Activated naive CD8-positive, alpha-beta T cell (primary cell): ENCODE measurements at regions not wholly inside any gene's neighbourhood (a gene's known extent, or its start where the extent isn't known, plus 50 kb on each side); places are given as distances from the start of the nearest gene placed in this dataset.
A peak's percentile ranks its signal among the peaks of the same experiment; 100 is the strongest.

Experiments
- H3K27ac Mint-ChIP-seq: one replicate; pipeline ENCODE4 v1.8.0; 2021; ENCODE audit warnings: mixed read lengths
- H3K27me3 Mint-ChIP-seq: one replicate; pipeline ENCODE4 v1.8.0; 2021; ENCODE audit warnings: mixed read lengths
- H3K36me3 Mint-ChIP-seq: one replicate; pipeline ENCODE4 v1.8.0; 2021; ENCODE audit warnings: mixed read lengths
- H3K4me1 Mint-ChIP-seq: one replicate; pipeline ENCODE4 v1.8.0; 2021; ENCODE audit warnings: low read depth, mixed read lengths
- H3K4me3 Mint-ChIP-seq: one replicate; pipeline ENCODE4 v1.8.0; 2021; ENCODE audit warnings: mild to moderate bottlenecking, mixed read lengths
- H3K9me3 Mint-ChIP-seq: one replicate; pipeline ENCODE4 v1.8.0; 2021; ENCODE audit warnings: low read depth, mixed read lengths

DNA sequence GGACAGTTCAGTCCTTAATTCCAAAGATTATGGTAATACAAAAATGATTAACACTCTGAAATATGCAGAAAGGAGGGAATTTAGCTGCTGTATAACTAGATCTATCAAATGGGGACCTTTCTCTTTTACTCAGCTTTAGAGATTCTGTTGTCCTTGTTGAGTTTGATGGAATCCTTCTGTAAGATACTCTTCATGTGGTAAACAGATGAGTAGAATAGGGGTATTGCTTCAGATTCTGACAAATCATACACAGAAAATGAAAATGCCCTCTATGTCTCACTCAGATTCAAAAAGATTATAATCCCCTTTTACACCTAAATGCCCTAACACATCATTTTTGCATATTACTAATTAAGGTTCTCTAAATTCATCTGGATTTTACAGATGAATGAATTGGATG, 50.7 kb downstream of the ARHGAP35 start:
- H3K27ac Mint-ChIP-seq, result no peak overlapping the region
- H3K9me3 Mint-ChIP-seq, result no peaks in the 10 kb centered on the region
- peaks cover 2% of the 10 kb centered on the region for H3K36me3 Mint-ChIP-seq
- no peaks in the 10 kb centered on the region for H3K27me3 Mint-ChIP-seq
- peaks cover 46% of the 10 kb centered on the region for H3K4me1 Mint-ChIP-seq
- H3K4me3 Mint-ChIP-seq, result no peak overlapping the region

DNA sequence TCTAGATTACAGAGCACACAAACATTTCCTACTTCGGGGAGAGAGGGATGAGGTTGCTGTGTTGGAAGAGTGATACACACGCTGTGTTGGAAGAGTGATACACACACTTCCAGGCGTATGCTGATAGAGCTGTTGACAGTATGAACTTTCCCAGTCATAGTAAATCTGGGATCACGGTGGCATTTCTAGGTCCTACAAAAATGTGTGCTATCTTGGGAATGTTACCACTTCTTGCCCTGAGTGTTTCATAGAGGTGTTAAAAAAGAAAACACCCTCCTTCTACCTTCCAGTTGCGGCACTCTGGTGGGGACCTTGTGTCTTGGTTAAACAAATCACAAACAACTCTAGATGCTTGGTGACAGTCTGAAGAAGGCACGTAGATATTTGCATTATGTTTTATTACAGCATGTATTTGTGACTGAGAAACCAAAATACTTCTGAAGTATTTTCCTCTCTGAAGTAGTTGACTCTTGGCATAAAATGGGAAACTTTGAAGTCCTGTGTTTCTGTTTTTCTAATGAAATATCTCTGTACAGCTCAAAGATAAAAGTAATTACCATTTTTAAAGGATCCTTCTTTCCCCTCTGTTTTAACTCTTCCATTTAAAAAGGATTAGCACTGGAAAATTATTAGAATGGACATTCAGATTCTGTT, 52.5 kb downstream of the ARHGAP35 start:
- Mint-ChIP-seq H3K4me1 (peaks cover 57% of the 10 kb centered on the region), H3K4me3 (no peak overlapping the region), H3K27me3 (no peaks in the 10 kb centered on the region), H3K36me3 (peaks cover 2% of the 10 kb centered on the region), H3K27ac (no peak overlapping the region), H3K9me3 (no peaks in the 10 kb centered on the region)

DNA sequence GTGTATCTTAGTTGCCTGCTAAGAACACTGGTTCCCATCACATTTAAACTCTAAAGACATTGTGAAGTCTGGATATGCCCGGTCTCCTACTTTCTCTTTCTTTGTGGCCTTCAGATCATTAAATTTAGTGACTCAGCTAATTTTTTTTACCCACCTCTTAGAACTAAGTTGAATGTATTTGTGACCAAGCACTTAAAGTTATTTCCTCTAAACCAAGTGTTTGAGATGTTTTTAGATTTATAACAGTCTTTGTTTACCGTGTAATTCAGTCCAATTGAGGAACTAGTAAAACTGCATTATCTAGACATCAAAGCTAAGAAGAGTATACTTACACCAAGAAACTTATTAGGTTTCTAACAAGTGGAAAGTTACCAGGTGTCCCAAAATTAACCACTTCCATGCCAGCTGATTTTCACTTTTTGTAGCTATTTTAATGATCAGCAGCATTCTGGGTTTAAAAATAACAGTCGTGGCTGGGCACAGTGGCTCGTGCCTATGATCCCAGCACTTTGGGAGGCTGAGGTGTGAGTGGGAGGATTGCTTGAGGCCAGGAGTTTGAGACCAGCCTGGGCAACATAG, 53.1 kb downstream of the ARHGAP35 start:
- Mint-ChIP-seq H3K27ac (no peak overlapping the region), H3K9me3 (no peaks in the 10 kb centered on the region), H3K27me3 (no peaks in the 10 kb centered on the region), H3K36me3 (peaks cover 6% of the 10 kb centered on the region), H3K4me3 (no peak overlapping the region), H3K4me1 (peaks cover 54% of the 10 kb centered on the region)

DNA sequence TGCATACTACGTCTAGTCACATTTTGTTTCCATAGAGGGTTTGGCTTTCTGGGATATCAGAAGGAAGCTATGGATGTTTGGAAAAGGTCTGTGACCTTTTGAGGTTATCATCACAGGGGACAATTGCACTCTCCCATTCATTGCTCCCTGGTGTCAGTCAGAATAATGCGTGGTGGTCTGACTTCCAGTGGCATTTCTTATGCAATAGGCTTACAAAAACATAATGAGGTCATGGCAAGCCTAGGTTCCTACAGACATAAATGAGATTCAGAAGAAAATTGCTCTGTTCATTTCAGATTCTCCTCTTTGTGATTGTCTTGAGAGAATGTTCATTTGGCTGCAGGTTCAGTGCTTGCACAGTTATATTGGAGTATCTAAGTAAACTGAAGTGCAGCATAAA, 54.6 kb downstream of the ARHGAP35 start:
- Mint-ChIP-seq H3K36me3 (peaks cover 9% of the 10 kb centered on the region), H3K9me3 (no peaks in the 10 kb centered on the region), H3K27me3 (no peaks in the 10 kb centered on the region), H3K4me3 (no peak overlapping the region), H3K4me1 (peaks cover 52% of the 10 kb centered on the region), H3K27ac (no peak overlapping the region)

DNA sequence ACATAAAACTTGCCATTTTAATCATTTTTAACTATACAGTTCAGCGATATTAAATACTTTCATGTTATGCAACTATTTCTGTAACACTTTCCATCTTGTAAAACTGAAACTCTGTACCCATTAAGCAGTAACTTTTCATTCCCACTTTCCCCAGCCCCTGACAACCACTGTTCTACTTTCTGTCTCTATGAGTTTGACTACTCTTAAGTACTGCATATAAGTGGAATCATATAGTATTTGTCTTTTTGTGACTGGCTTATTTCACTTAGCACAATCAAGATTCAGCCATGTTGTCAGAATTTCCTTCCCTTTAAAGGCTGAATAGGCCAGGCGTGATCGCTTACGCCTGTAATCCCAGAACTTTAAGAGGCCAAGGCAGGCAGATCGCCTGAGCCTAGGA, 56.2 kb downstream of the ARHGAP35 start:
- Mint-ChIP-seq H3K27me3 (no peaks in the 10 kb centered on the region), H3K9me3 (no peaks in the 10 kb centered on the region), H3K36me3 (peaks cover 9% of the 10 kb centered on the region), H3K4me3 (no peak overlapping the region), H3K4me1 (peaks cover 47% of the 10 kb centered on the region), H3K27ac (peak overlapping the region; percentile 68)

DNA sequence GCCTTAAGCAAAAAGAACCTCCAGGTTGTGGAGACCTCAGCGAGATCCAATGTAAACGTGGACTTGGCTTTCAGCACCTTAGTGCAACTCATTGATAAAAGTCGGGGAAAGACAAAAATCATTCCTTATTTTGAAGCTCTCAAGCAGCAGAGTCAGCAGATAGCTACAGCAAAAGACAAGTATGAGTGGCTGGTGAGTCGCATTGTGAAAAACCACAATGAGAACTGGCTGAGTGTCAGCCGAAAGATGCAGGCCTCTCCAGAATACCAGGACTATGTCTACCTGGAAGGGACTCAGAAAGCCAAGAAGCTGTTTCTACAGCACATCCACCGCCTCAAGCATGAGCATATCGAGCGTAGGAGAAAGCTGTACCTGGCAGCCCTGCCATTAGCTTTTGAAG, 58.5 kb downstream of the ARHGAP35 start:
- Mint-ChIP-seq H3K36me3 (peaks cover 18% of the 10 kb centered on the region), H3K4me3 (no peak overlapping the region), H3K9me3 (no peaks in the 10 kb centered on the region), H3K27ac (no peak overlapping the region), H3K27me3 (no peaks in the 10 kb centered on the region), H3K4me1 (peaks cover 42% of the 10 kb centered on the region)

DNA sequence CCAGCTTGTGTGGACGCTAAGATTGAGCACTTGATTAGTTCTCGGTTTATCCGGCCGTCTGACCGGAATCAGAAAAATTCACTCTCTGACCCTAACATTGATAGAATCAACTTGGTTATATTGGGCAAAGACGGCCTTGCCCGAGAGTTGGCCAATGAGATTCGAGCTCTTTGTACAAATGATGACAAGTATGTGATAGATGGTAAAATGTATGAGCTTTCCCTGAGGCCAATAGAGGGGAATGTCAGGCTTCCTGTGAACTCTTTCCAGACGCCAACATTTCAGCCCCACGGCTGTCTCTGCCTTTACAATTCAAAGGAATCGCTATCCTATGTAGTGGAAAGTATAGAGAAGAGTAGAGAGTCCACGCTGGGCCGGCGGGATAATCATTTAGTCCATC, 59.6 kb downstream of the ARHGAP35 start:
- H3K4me3 Mint-ChIP-seq, result no peak overlapping the region
- H3K36me3 Mint-ChIP-seq, result peaks cover 20% of the 10 kb centered on the region
- no peaks in the 10 kb centered on the region for H3K9me3 Mint-ChIP-seq
- no peak overlapping the region for H3K27ac Mint-ChIP-seq
- no peaks in the 10 kb centered on the region for H3K27me3 Mint-ChIP-seq
- peaks cover 43% of the 10 kb centered on the region for H3K4me1 Mint-ChIP-seq

DNA sequence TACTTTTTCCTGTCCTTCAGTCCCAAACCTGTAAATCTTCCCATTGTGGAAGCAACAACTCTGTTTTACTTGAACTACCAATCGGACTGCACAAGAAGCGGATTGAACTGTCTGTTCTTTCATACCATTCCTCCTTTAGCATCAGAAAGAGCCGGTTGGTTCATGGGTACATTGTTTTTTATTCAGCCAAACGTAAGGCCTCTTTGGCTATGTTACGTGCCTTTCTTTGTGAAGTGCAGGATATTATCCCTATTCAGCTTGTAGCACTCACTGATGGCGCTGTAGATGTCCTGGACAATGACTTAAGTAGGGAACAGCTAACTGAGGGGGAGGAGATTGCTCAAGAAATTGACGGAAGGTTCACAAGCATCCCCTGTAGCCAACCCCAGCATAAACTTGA, 60.3 kb downstream of the ARHGAP35 start:
- Mint-ChIP-seq H3K27me3 (no peaks in the 10 kb centered on the region), H3K4me3 (no peak overlapping the region), H3K4me1 (peaks cover 39% of the 10 kb centered on the region), H3K9me3 (no peaks in the 10 kb centered on the region), H3K36me3 (peaks cover 20% of the 10 kb centered on the region), H3K27ac (no peak overlapping the region)

DNA sequence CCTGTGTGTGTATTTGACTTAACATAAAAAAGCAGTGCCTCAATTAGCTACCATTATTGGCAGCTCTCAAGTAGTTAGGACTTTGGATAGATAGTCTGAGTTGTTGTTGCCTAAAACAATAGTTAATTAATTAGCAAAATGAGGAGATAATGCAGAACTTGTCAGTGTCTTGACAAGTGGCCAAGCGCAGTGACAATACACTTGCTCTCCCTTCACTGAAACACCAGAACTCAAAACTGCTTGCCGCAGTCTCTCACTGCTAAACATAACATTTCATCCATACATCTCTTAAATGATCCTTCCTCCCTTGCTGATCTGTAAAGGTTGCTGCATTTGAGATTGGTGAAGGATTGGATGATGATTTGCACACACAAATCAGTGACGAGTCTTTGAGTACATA, 61.7 kb downstream of the ARHGAP35 start:
- peaks cover 35% of the 10 kb centered on the region for H3K4me1 Mint-ChIP-seq
- H3K36me3 Mint-ChIP-seq, result peaks cover 20% of the 10 kb centered on the region
- H3K4me3 Mint-ChIP-seq, result no peak overlapping the region
- no peaks in the 10 kb centered on the region for H3K27me3 Mint-ChIP-seq
- H3K9me3 Mint-ChIP-seq, result no peaks in the 10 kb centered on the region
- no peak overlapping the region for H3K27ac Mint-ChIP-seq

DNA sequence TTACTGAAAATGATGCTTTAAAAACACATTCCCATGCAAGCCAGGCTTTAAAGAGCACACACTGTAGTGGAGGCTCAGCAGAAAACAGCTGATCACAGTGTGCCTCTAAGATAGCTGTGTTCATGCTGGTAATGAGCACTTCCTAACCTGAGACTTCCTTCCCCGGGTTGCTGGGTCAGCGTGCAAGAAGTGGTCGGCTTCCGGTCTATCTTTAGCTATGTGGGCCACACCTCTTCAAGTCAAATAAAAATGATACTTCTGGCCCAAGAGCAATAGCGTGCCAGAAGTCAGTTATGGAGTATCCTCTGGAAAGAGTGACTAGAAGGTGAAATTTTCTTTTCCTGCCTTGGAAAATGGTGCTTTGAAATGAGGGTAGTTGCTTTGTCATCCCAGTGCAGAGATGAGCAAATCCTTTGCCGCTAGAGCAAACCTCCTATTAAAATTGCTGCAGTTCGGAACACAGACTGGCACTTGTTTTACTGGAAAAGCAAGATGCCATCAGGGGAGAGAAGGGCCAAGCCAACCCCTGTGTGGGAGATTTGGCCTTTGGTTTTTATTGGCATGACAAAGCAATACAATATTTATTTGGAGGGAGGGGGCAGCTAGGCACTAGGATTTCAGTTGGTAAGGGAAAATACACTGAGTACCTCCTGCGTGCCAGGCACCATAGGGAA, 64.2 kb downstream of the ARHGAP35 start:
- H3K4me1 Mint-ChIP-seq, result peaks cover 32% of the 10 kb centered on the region
- H3K27me3 Mint-ChIP-seq, result no peaks in the 10 kb centered on the region
- peaks cover 13% of the 10 kb centered on the region for H3K36me3 Mint-ChIP-seq
- no peak overlapping the region for H3K27ac Mint-ChIP-seq
- H3K9me3 Mint-ChIP-seq, result no peaks in the 10 kb centered on the region
- H3K4me3 Mint-ChIP-seq, result no peak overlapping the region

DNA sequence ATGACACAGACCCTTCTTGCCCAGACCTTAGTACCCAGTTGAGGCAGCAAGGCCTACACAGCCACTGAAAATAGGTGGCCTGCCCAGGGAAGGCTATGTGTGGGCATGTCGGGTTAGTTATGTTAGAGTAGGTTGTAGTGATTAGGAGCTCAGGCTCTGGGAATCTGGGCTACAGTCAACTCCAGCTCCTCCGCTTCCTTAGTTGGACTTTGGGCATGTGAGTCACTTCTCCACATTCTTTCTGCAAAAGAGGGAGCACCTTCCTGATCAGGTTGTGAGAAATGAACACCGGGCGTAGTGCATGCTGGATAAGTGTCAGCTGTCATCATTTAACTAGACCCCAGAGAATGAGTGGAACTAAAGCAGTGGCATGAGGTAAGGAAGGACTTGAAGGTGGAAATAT, 64.8 kb downstream of the ARHGAP35 start:
- Mint-ChIP-seq H3K27ac (no peak overlapping the region), H3K27me3 (no peaks in the 10 kb centered on the region), H3K4me3 (no peak overlapping the region), H3K36me3 (peaks cover 13% of the 10 kb centered on the region), H3K4me1 (peaks cover 32% of the 10 kb centered on the region), H3K9me3 (no peaks in the 10 kb centered on the region)

DNA sequence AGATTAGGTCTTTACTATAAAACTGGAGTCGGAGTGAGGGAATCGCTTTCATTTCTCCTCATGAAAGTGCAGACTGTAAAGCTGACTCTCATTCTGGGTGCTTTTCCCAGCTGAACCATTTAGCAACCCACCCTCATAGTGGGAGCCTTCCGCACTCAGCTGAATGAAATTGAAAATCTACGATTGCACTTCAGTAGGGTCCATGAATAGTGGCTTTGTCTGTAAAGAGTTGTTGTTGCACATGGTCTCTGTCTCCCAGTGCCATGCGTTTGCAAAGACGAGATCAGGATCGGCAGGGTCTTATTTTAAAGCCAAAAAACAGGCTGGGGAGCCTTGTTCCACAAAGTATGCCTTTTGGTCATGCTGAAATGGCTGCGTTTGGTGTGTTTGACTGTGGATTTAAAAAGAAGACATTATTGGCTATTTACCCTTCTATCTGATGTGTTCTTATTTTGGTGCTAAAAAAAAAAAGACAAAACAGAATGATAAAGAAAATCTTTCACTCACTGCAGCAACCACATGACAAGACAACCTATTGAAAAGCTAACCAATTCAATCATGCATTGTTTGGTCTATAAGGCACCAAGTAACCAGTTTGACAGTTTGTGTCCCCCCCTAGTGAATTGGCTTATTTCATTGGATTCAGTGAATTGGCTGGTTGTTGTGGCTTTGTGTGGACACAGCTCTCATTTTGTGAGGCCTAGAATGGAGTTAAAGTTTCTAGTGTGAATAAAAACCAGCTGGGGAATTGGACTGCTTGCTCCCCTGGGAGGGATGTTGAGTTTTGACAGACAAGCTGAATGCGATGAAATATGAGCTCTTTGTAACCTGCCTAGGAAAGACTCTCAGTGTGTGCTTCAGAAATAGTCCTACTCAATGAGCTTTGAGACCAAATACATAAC, 65.6 kb downstream of the ARHGAP35 start:
- Mint-ChIP-seq H3K36me3 (peaks cover 13% of the 10 kb centered on the region), H3K4me3 (no peak overlapping the region), H3K4me1 (peaks cover 34% of the 10 kb centered on the region), H3K9me3 (no peaks in the 10 kb centered on the region), H3K27me3 (no peaks in the 10 kb centered on the region), H3K27ac (no peak overlapping the region)

DNA sequence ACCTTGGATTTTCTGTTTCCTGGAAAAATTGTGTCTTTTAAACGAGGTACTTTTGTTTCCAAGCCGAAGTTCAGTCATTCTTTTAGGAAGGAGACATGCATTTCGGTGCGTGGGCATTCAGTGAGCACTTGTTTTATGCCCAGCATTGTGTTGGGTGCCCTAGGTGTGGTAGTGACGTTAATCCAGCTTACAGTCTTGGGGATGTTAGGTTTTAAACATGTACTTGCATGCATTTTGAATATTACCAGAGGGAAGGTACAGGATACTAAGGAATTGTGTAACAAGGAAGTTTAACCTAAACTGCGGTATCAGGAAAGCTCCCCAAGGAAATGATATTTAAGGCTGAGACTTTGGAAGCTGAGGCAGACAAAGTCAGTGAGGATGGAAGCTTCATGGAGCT, 66.3 kb downstream of the ARHGAP35 start:
- Mint-ChIP-seq H3K27me3 (no peaks in the 10 kb centered on the region), H3K4me3 (no peak overlapping the region), H3K4me1 (peaks cover 34% of the 10 kb centered on the region), H3K36me3 (peaks cover 10% of the 10 kb centered on the region), H3K27ac (peak overlapping the region; percentile 9), H3K9me3 (no peaks in the 10 kb centered on the region)

DNA sequence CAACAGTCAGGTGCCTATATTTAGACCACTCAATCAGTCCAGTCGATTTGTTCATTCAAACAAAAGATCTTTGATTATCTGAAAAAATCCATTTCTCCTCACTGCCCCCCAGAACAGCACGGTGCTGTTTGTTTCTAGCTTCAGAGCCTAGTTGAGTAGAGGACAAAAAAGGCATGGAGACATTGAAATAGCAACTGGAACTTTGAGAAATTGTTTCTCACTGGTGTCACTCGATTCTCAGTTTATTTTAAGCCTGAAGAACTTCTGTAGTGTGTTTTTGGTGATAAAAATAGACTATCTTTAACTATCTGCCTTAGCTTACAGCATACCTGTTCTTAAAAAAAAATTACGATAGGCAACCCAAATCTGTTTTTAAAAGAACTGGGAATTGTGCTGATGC, 67.1 kb downstream of the ARHGAP35 start:
- H3K4me3 Mint-ChIP-seq, result no peak overlapping the region
- H3K4me1 Mint-ChIP-seq, result peaks cover 31% of the 10 kb centered on the region
- H3K9me3 Mint-ChIP-seq, result no peaks in the 10 kb centered on the region
- peaks cover 2% of the 10 kb centered on the region for H3K36me3 Mint-ChIP-seq
- no peak overlapping the region for H3K27ac Mint-ChIP-seq
- H3K27me3 Mint-ChIP-seq, result no peaks in the 10 kb centered on the region

DNA sequence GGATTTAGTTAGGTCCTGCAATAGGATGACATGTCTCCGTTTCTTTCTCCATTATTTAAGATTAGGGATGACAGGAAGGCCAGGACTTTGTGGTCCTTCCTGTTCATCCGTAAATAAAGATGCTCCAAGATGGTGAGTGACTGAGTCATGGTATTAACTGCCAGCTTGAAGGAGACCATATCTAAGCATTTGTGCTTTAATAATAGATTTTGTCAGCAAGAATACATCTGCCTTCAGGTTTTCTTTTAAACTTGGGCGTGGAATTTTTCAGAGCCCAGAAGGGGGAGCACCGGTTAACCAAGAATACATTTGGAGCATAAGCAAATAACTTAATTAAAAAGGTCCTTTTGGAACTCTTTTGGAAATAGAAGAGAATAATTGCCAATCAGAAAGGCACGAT, 68.2 kb downstream of the ARHGAP35 start:
- Mint-ChIP-seq H3K9me3 (no peaks in the 10 kb centered on the region), H3K4me3 (no peak overlapping the region), H3K27ac (no peak overlapping the region), H3K27me3 (no peaks in the 10 kb centered on the region), H3K36me3 (peaks cover 2% of the 10 kb centered on the region), H3K4me1 (peaks cover 38% of the 10 kb centered on the region)
